SK-N-MC (cell line): ENCODE measurements at regions not wholly inside any gene's neighbourhood (a gene's known extent, or its start where the extent isn't known, plus 50 kb on each side); places are given as distances from the start of the nearest gene placed in this dataset.

ENCODE experiments used
- DNase-seq: peaks from one replicate; pipeline ENCODE4 v3.0.0-alpha.2; 2011; ENCODE audit warnings: low read depth, low spot score
- H3K27ac ChIP-seq: fragments of 200-600 bp; sonication (generic); 2 replicates; pipeline ENCODE4 v1.5.1; 2016; ENCODE audit warnings: mixed run types
- H3K36me3 ChIP-seq: fragments of 200-600 bp; sonication (generic); 2 replicates; pipeline ENCODE4 v1.6.1; 2017; ENCODE audit warnings: antibody characterized with exemption, low read length, mixed read lengths; ENCODE audit not compliant: insufficient read depth
- H3K4me3 ChIP-seq: fragments of 200-600 bp; sonication (generic); 2 replicates; pipeline ENCODE4 v1.5.1; 2016
- H3K9ac ChIP-seq: fragments of 200-600 bp; sonication (generic); 2 replicates; pipeline ENCODE4 v1.8.0; 2017; ENCODE audit warnings: mixed run types, mixed read lengths; ENCODE audit not compliant: insufficient read length
- H3K9me3 ChIP-seq: fragments of 200-600 bp; sonication (generic); 2 replicates; pipeline ENCODE4 v1.6.1; 2017; ENCODE audit warnings: low read depth, mild to moderate bottlenecking, antibody characterized with exemption, low read length, moderate library complexity, mixed read lengths
- EZH2 ChIP-seq: fragments of 200-600 bp; sonication (generic); IDR thresholded peaks from one replicate; pipeline ENCODE4 v1.6.1; 2017; ENCODE audit warnings: antibody characterized with exemption
- FOXP2 ChIP-seq: optimal IDR thresholded peaks from 2 replicates; pipeline ENCODE3; 2011; ENCODE audit warnings: mild to moderate bottlenecking, moderate library complexity; ENCODE audit not compliant: insufficient read depth; ENCODE audit errors: extremely low read length, control extremely low read depth
- POLR2AphosphoS5 ChIP-seq: IDR thresholded peaks from 2 replicates; pipeline ENCODE4 v1.6.1; 2012; ENCODE audit warnings: mild to moderate bottlenecking, low read depth, low read length, borderline replicate concordance

GRCh38 chr2:47227532-47228279 lies 51.4 kb upstream of the CALM2 start:
- Histone ChIP-seq H3K27ac (no peak overlapping the region), H3K9me3 (no peaks in the 10 kb centered on the region), H3K9ac (no peak overlapping the region), H3K4me3 (no peak overlapping the region), H3K36me3 (no peaks in the 10 kb centered on the region)
- no peak for DNase-seq
- TF ChIP-seq FOXP2 (no peak), POLR2AphosphoS5 (no peak), EZH2 (no peak)

GRCh38 chr2:47226923-47227220 lies 50.6 kb upstream of the CALM2 start:
- Histone ChIP-seq H3K4me3 (no peak overlapping the region), H3K9me3 (no peaks in the 10 kb centered on the region), H3K27ac (no peak overlapping the region), H3K9ac (no peak overlapping the region), H3K36me3 (no peaks in the 10 kb centered on the region)
- TF ChIP-seq POLR2AphosphoS5 = no peak
- TF ChIP-seq FOXP2 = no peak
- no peak for TF ChIP-seq EZH2
- DNase-seq = no peak

GRCh38 chr2:47226132-47226922 lies 50.0 kb upstream of the CALM2 start:
- Histone ChIP-seq H3K9me3 (no peaks in the 10 kb centered on the region), H3K36me3 (no peaks in the 10 kb centered on the region), H3K27ac (no peak overlapping the region), H3K9ac (no peak overlapping the region), H3K4me3 (no peak overlapping the region)
- no peak for TF ChIP-seq EZH2
- no peak for TF ChIP-seq POLR2AphosphoS5
- no peak for TF ChIP-seq FOXP2
- no peak for DNase-seq
